ENCODE measurements at regions not wholly inside any gene's neighbourhood (a gene's known extent, or its start where the extent isn't known, plus 50 kb on each side); places are given as distances from the start of the nearest gene placed in this dataset.

DNA sequence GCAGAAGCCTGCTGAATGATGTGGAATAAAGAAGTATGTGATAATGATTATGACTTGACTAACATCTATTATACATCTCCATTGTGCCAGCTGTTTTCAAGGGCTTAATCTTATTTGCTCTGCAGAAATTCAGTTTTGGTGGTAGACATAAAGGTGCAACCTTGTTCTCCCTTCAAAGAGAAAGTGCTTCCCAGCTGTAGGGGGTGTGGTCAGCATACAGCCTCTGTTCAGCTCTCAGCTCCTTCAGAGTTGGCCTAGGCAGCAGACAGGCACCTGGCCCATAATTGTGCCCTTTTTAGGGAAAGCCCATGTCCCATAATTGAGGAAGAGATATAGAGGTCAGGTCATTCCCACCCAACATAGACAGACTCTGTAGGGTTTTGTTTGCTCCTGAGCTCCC is 104.3 kb upstream of the EOMES start:
- intact Hi-C loops (cut with micrococcal nuclease) (no loop called here), dilution Hi-C loops (cut with MboI; ENCODE audit: extremely low pct_ligation_motif_present, low sequenced_read_pairs) (no loop called here)
- no peak overlapping the region for H2AFZ ChIP-seq (ENCODE audit: low read depth, low read length)
- TF ChIP-seq JUN (IDR thresholded peaks at IDR 0.05; ENCODE audit: borderline replicate concordance, insufficient read depth, insufficient read length, low read depth) (no peak), GATA2 (IDR thresholded peaks at IDR 0.05; ENCODE audit: insufficient read depth, insufficient read length, low read depth, low read length) (no peak), POLR2A (IDR thresholded peaks at IDR 0.05; ENCODE audit: low read depth, low read length) (no peak), EZH2 (IDR thresholded peaks at IDR 0.05; ENCODE audit: borderline replicate concordance, low read depth, low read length, severe bottlenecking) (no peak), MYC (IDR thresholded peaks at IDR 0.05; ENCODE audit: low read depth, low read length) (no peak), POLR2AphosphoS5 (IDR thresholded peaks at IDR 0.05; ENCODE audit: insufficient read depth, low read depth, low read length) (no peak), FOS (IDR thresholded peaks at IDR 0.05; ENCODE audit: borderline replicate concordance, insufficient read depth, low read length) (no peak)
- TF ChIP-seq, protein P1, sequence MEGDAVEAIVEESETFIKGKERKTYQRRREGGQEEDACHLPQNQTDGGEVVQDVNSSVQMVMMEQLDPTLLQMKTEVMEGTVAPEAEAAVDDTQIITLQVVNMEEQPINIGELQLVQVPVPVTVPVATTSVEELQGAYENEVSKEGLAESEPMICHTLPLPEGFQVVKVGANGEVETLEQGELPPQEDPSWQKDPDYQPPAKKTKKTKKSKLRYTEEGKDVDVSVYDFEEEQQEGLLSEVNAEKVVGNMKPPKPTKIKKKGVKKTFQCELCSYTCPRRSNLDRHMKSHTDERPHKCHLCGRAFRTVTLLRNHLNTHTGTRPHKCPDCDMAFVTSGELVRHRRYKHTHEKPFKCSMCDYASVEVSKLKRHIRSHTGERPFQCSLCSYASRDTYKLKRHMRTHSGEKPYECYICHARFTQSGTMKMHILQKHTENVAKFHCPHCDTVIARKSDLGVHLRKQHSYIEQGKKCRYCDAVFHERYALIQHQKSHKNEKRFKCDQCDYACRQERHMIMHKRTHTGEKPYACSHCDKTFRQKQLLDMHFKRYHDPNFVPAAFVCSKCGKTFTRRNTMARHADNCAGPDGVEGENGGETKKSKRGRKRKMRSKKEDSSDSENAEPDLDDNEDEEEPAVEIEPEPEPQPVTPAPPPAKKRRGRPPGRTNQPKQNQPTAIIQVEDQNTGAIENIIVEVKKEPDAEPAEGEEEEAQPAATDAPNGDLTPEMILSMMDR (IDR thresholded peaks at IDR 0.05; ENCODE audit: extremely low read depth in 1 of 2, insufficient read depth in 1 of 2, low read depth in 1 of 2, low read length in 2 of 2) = no peak
- TF ChIP-seq, protein P2, sequence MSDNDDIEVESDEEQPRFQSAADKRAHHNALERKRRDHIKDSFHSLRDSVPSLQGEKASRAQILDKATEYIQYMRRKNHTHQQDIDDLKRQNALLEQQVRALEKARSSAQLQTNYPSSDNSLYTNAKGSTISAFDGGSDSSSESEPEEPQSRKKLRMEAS (IDR thresholded peaks at IDR 0.05; ENCODE audit: insufficient read depth, insufficient read length) = no peak
- H3K4me2 ChIP-seq (ENCODE audit: insufficient read depth, low read length) = no peak overlapping the region
- ChIA-PET CTCF (interaction anchor here (1.1 to 1.6 kb wide), 2 partner anchors 11 to 12 kb away, joined by 3 to 4 read pairs; no protein-coding TSS in a partner anchor), POLR2A (no interaction called here)
- no peak for FAIRE-seq
- H3K9me3 ChIP-seq (replicated peaks; ENCODE audit: control insufficient read depth, insufficient read depth, low read length) = no peaks in the 10 kb centered on the region
- H3K36me3 ChIP-seq (ENCODE audit: control insufficient read depth in 2 of 2, extremely low read depth in 1 of 2, insufficient read depth in 2 of 2, low read length in 2 of 2) = no peaks in the 10 kb centered on the region
- no peaks in the 10 kb centered on the region for H3K27me3 ChIP-seq (ENCODE audit: control insufficient read depth in 2 of 2, insufficient read depth in 2 of 2, low read length in 2 of 2)
- no peaks in the 10 kb centered on the region for H3K9me1 ChIP-seq (replicated peaks; ENCODE audit: control insufficient read depth, extremely low read depth, insufficient read depth, low read length)
- H3K79me2 ChIP-seq (ENCODE audit: control insufficient read depth, insufficient read depth, low read length) = no peaks in the 10 kb centered on the region
- H3K9ac ChIP-seq (replicated peaks; ENCODE audit: extremely low read depth, insufficient read depth, low read length) = no peak overlapping the region
- no peaks in the 10 kb centered on the region for H4K20me1 ChIP-seq (replicated peaks; ENCODE audit: control insufficient read depth, extremely low read depth, insufficient read depth, low read length)
- H3K4me1 ChIP-seq (ENCODE audit: control insufficient read depth, extremely low read depth, insufficient read depth, low read length) = no peaks in the 10 kb centered on the region
- no TSS peak for BruUV-seq (replicated peaks)
- DNase-seq (ENCODE audit: low read depth, low spot score) = no peak
- H3K4me3 ChIP-seq (replicated peaks in 1 of 3; ENCODE audit: insufficient read depth in 1 of 3, low read depth in 1 of 3, low read length in 3 of 3) = no peak overlapping the region
- no peak overlapping the region for H3K27ac ChIP-seq (ENCODE audit: insufficient read depth, low read depth, low read length)
